H1 (cell line): ENCODE measurements at regions not wholly inside any gene's neighbourhood (a gene's known extent, or its start where the extent isn't known, plus 50 kb on each side); places are given as distances from the start of the nearest gene placed in this dataset.

Source experiments
- CTCF ChIA-PET: fragments of 300-600 bp; sonication (Branson Sonifier 250); formaldehyde crosslinking; loops from one replicate; lab custom pipeline; 2021; ENCODE audit not compliant: partially characterized antibody; lab: Charles Lee
- POLR2A ChIA-PET: fragments of 300-600 bp; sonication (Branson Sonifier 250); formaldehyde crosslinking; loops from one replicate; lab custom pipeline; 2021; ENCODE audit warnings: inconsistent platforms; ENCODE audit not compliant: partially characterized antibody; lab: Charles Lee
- DNase-seq, 2 experiments: peaks; one replicate each; pipeline versions ENCODE4 v3.0.0 to v3.0.0-alpha.2; 2010 to 2022; ENCODE audit warnings: low spot score in 2 of 2, low read depth in 1 of 2, mixed read lengths in 1 of 2
- FAIRE-seq: peaks from 2 replicates; lab custom pipeline; 2011; peaks lifted over from hg19 to GRCh38; lab: Jason Lieb, UNC
- H2AFZ ChIP-seq: 2 replicates; pipeline ENCODE4 v1.8.1; 2012; ENCODE audit warnings: low read length, inconsistent platforms
- H2AK5ac ChIP-seq: 2 replicates; pipeline ENCODE4 v1.6.1; 2013; ENCODE audit warnings: low read depth, low read length
- H2BK120ac ChIP-seq: replicated peaks from 2 replicates; pipeline ENCODE3; 2013; ENCODE audit warnings: low read depth, low read length, inconsistent platforms
- H2BK12ac ChIP-seq: 2 replicates; pipeline ENCODE4 v1.6.1; 2013; ENCODE audit warnings: low read depth, low read length
- H2BK15ac ChIP-seq: 2 replicates; pipeline ENCODE4 v1.6.1; 2013; ENCODE audit warnings: low read length
- H2BK20ac ChIP-seq: 2 replicates; pipeline ENCODE4 v1.6.1; 2013; ENCODE audit warnings: low read length
- H2BK5ac ChIP-seq: 2 replicates; pipeline ENCODE4 v1.6.1; 2013; ENCODE audit warnings: low read depth, low read length
- H3K14ac ChIP-seq: 2 replicates; pipeline ENCODE4 v1.6.1; 2013; ENCODE audit warnings: inconsistent platforms; ENCODE audit not compliant: insufficient read length
- H3K18ac ChIP-seq: 2 replicates; pipeline ENCODE4 v1.6.1; 2013; ENCODE audit warnings: low read length; ENCODE audit errors: extremely low read depth
- H3K23ac ChIP-seq: 2 replicates; pipeline ENCODE4 v1.6.1; 2013; ENCODE audit warnings: inconsistent platforms; ENCODE audit not compliant: insufficient read length
- H3K23me2 ChIP-seq: 2 replicates; pipeline ENCODE4 v1.6.1; 2013; ENCODE audit warnings: low read depth, low read length
- H3K27ac ChIP-seq: 2 replicates; pipeline ENCODE4 v1.6.1; 2011; ENCODE audit warnings: low read depth, low read length, inconsistent platforms
- H3K27me3 ChIP-seq, 4 experiments: replicated peaks in 1 of 4; 1 replicate in 1 of 4; 2 replicates in 3 of 4; pipeline versions ENCODE4 v1.6.1 to v1.8.1; 2011 to 2013; ENCODE audit warnings: low read length in 3 of 4, mild to moderate bottlenecking in 3 of 4, inconsistent platforms in 2 of 4, mixed read lengths in 2 of 4, moderate library complexity in 1 of 4; ENCODE audit not compliant: control insufficient read depth in 3 of 4, insufficient read depth in 3 of 4; ENCODE audit errors: extremely low read depth in 1 of 4
- H3K36me3 ChIP-seq, 4 experiments: 2 replicates each; pipeline versions ENCODE4 v1.6.1 to v1.8.1; 2011 to 2013; ENCODE audit warnings: mild to moderate bottlenecking in 4 of 4, low read length in 3 of 4, moderate library complexity in 2 of 4, control low read depth in 1 of 4, inconsistent platforms in 1 of 4; ENCODE audit not compliant: insufficient read depth in 4 of 4, control insufficient read depth in 2 of 4
- H3K4ac ChIP-seq: replicated peaks from 2 replicates; pipeline ENCODE3; 2013; ENCODE audit warnings: low read length, low read depth, mixed read lengths, inconsistent platforms; ENCODE audit not compliant: insufficient read length
- H3K4me1 ChIP-seq, 4 experiments: replicated peaks in 1 of 4; 1 replicate in 1 of 4; 2 replicates in 3 of 4; pipeline versions ENCODE4 v1.6.1 to v1.8.1; 2011 to 2013; ENCODE audit warnings: low read length in 3 of 4, inconsistent platforms in 2 of 4, mixed read lengths in 1 of 4; ENCODE audit not compliant: insufficient read depth in 4 of 4, control insufficient read depth in 3 of 4
- H3K4me2 ChIP-seq, 2 experiments: 2 replicates each; pipeline versions ENCODE4 v1.6.1 to v1.8.1; 2011 to 2013; ENCODE audit warnings: low read depth in 2 of 2, low read length in 2 of 2, control low read depth in 1 of 2, inconsistent platforms in 1 of 2, mild to moderate bottlenecking in 1 of 2; ENCODE audit not compliant: insufficient read depth in 1 of 2
- H3K4me3 ChIP-seq, 4 experiments: fragments of 200-600, 300-600 bp in 1 of 4; sonication (generic), shearing (Covaris generic), sonication (Bioruptor Twin) in 1 of 4; 2 replicates each; pipeline versions ENCODE4 v1.5.1 to v1.8.1; 2011 to 2016; ENCODE audit warnings: low read length in 4 of 4, low read depth in 3 of 4, control low read depth in 2 of 4, inconsistent platforms in 2 of 4, mild to moderate bottlenecking in 2 of 4, mixed read lengths in 1 of 4, moderate library complexity in 1 of 4; ENCODE audit not compliant: insufficient read depth in 2 of 4; ENCODE audit errors: extremely low read depth in 1 of 4
- H3K56ac ChIP-seq: replicated peaks from 2 replicates; pipeline ENCODE3; 2013; ENCODE audit warnings: low read depth, mild to moderate bottlenecking, mixed read lengths, low read length, inconsistent platforms; ENCODE audit not compliant: insufficient read length
- H3K79me1 ChIP-seq: 2 replicates; pipeline ENCODE4 v1.6.1; 2013; ENCODE audit warnings: low read depth, low read length, control low read depth
- H3K79me2 ChIP-seq, 2 experiments: 2 replicates each; pipeline versions ENCODE4 v1.6.1 to v1.8.1; 2012 to 2013; ENCODE audit warnings: low read length in 2 of 2, mild to moderate bottlenecking in 2 of 2, inconsistent platforms in 1 of 2; ENCODE audit not compliant: insufficient read depth in 2 of 2, control insufficient read depth in 1 of 2
- H3K9ac ChIP-seq, 4 experiments: replicated peaks in 1 of 4; 1 replicate in 1 of 4; 2 replicates in 3 of 4; pipeline versions ENCODE4 v1.6.1 to v1.8.1; 2011 to 2013; ENCODE audit warnings: low read depth in 3 of 4, low read length in 3 of 4, control low read depth in 2 of 4, mild to moderate bottlenecking in 2 of 4, moderate library complexity in 2 of 4, inconsistent platforms in 1 of 4; ENCODE audit errors: extremely low read depth in 1 of 4
- H3K9me3 ChIP-seq, 2 experiments: 2 replicates each; pipeline versions ENCODE4 v1.6.1 to v1.8.1; 2012 to 2013; ENCODE audit warnings: mild to moderate bottlenecking in 2 of 2, moderate library complexity in 2 of 2, control low read depth in 1 of 2, inconsistent platforms in 1 of 2, low read depth in 1 of 2, low read length in 1 of 2, mixed read lengths in 1 of 2; ENCODE audit not compliant: insufficient read depth in 2 of 2
- H4K20me1 ChIP-seq, 2 experiments: replicated peaks in 1 of 2; 2 replicates each; pipeline versions ENCODE3 to v1.8.1; 2011 to 2013; ENCODE audit warnings: inconsistent platforms in 2 of 2, low read length in 2 of 2, mild to moderate bottlenecking in 1 of 2; ENCODE audit not compliant: insufficient read depth in 2 of 2, control insufficient read depth in 1 of 2
- H4K5ac ChIP-seq: 2 replicates; pipeline ENCODE4 v1.6.1; 2013; ENCODE audit warnings: low read length, low read depth, mixed read lengths, inconsistent platforms; ENCODE audit not compliant: insufficient read length
- H4K8ac ChIP-seq: 2 replicates; pipeline ENCODE4 v1.8.0; 2013; ENCODE audit warnings: mild to moderate bottlenecking, moderate library complexity, low read length, inconsistent platforms; ENCODE audit not compliant: insufficient read depth; ENCODE audit errors: extremely low read depth
- H4K91ac ChIP-seq: replicated peaks from 2 replicates; pipeline ENCODE3; 2013; ENCODE audit warnings: low read length, mixed read lengths, inconsistent platforms; ENCODE audit not compliant: insufficient read length
- CEBPB ChIP-seq: IDR thresholded peaks from 2 replicates; pipeline ENCODE4 v1.6.1; 2012; ENCODE audit warnings: low read depth, low read length
- CTCF ChIP-seq, 3 experiments: IDR thresholded peaks; 1 replicate in 2 of 3; 2 replicates in 1 of 3; pipeline versions ENCODE4 v1.5.1 to v1.6.1; 2011; ENCODE audit warnings: low read length in 3 of 3, mild to moderate bottlenecking in 3 of 3, inconsistent platforms in 2 of 3, low read depth in 1 of 3, moderate library complexity in 1 of 3; ENCODE audit not compliant: insufficient read depth in 1 of 3; ENCODE audit errors: control extremely low read depth in 1 of 3
- WGBS, 2 experiments: shearing (Covaris generic) in 1 of 2; methylation state at CpG; one replicate each; pipeline versions ENCODE4 v1.1.6 to v1.1.7; 2013 to 2015; ENCODE audit warnings: low lambda C conversion rate in 2 of 2, mixed read lengths in 2 of 2, inconsistent platforms in 1 of 2, low coverage in 1 of 2, missing lambda C conversion rate in 1 of 2; ENCODE audit not compliant: insufficient replicate concordance in 2 of 2, insufficient coverage in 1 of 2, insufficient read length in 1 of 2; ENCODE audit errors: extremely low coverage in 1 of 2, missing lambda C conversion rate in 1 of 2; 5-methylcytosine and 5-hydroxymethylcytosine counted together

- H2BK5ac ChIP-seq = peak overlapping the region; percentile 76; the same call in 1 of the 2 replicates
- ChIA-PET POLR2A (no interaction called here), CTCF (no interaction called here)
- no peak overlapping the region for H2BK15ac ChIP-seq
- no peaks in the 10 kb centered on the region for H3K79me1 ChIP-seq
- H3K23ac ChIP-seq = no peak overlapping the region
- H3K9me3 ChIP-seq = peaks cover 3 to 4% of the 10 kb centered on the region in 2 experiments; a peak in 2 of 4 replicates
- no peaks in the 10 kb centered on the region for H3K27me3 ChIP-seq
- H4K5ac ChIP-seq = peak overlapping the region; percentile 87
- no peak overlapping the region for H4K91ac ChIP-seq
- H3K14ac ChIP-seq = no peak overlapping the region
- H3K4me3 ChIP-seq = peak overlapping the region in 1 of 4 experiments; percentile 32; a peak in 1 of 8 replicates
- no peak overlapping the region for H3K4ac ChIP-seq
- H2AFZ ChIP-seq = no peak overlapping the region
- no peak overlapping the region for H3K9ac ChIP-seq
- H2BK120ac ChIP-seq = peak overlapping the region; percentile 6
- H3K4me2 ChIP-seq = peak overlapping the region; percentile 19 to 41
- H4K20me1 ChIP-seq = no peaks in the 10 kb centered on the region
- 37% methylated on average over 3 of the region's 3 CpGs; no CpG with 5 or more reads in 1 of the 2 experiments for WGBS, 2 experiments
- no peaks in the 10 kb centered on the region for H3K79me2 ChIP-seq
- FAIRE-seq (peak; percentile 82), DNase-seq (peak in 1 of 2 experiments; percentile 84)
- H2BK12ac ChIP-seq = no peak overlapping the region
- H4K8ac ChIP-seq = no peak overlapping the region
- H3K56ac ChIP-seq = no peak overlapping the region
- H3K4me1 ChIP-seq = peaks cover 0 to 15% (median 0%) of the 10 kb centered on the region in 4 experiments; a peak in 2 of 7 replicates
- H2BK20ac ChIP-seq = peak overlapping the region; percentile 80; the same call in 1 of the 2 replicates
- no peak overlapping the region for H2AK5ac ChIP-seq
- no peak overlapping the region for H3K27ac ChIP-seq
- peak overlapping the region; percentile 52 for H3K18ac ChIP-seq
- H3K36me3 ChIP-seq = peaks cover 0 to 6% (median 0%) of the 10 kb centered on the region in 4 experiments; a peak in 1 of 8 replicates
- no peaks in the 10 kb centered on the region for H3K23me2 ChIP-seq
- TF ChIP-seq CTCF (IDR thresholded peaks at IDR 0.05; ENCODE audit: control extremely low read depth in 1 of 3, insufficient read depth in 1 of 3, low read depth in 1 of 3, low read length in 3 of 3) (no peak), CEBPB (no peak)
Measured at GRCh38 chr13:88461272-88462009, 790.3 kb downstream of the SLITRK5 start.
